IPS-15b (cell line): ENCODE measurements at regions not wholly inside any gene's neighbourhood (a gene's known extent, or its start where the extent isn't known, plus 50 kb on each side); places are given as distances from the start of the nearest gene placed in this dataset.

Experiments
- H3K27me3 ChIP-seq: one replicate; pipeline ENCODE4 v1.6.1; 2013; ENCODE audit warnings: low read length; ENCODE audit not compliant: control insufficient read depth, insufficient read depth
- H3K36me3 ChIP-seq: one replicate; pipeline ENCODE4 v1.6.1; 2013; ENCODE audit warnings: low read length; ENCODE audit not compliant: control insufficient read depth, insufficient read depth
- H3K4me1 ChIP-seq: one replicate; pipeline ENCODE4 v1.6.1; 2013; ENCODE audit warnings: mild to moderate bottlenecking, low read length; ENCODE audit not compliant: control insufficient read depth, insufficient read depth
- H3K4me3 ChIP-seq: one replicate; pipeline ENCODE4 v1.5.1; 2013; ENCODE audit warnings: low read depth, low read length
- H3K9ac ChIP-seq: one replicate; pipeline ENCODE4 v1.6.1; 2013; ENCODE audit warnings: low read depth, mild to moderate bottlenecking, low read length
- H3K9me3 ChIP-seq: one replicate; pipeline ENCODE4 v1.6.1; 2013; ENCODE audit warnings: mild to moderate bottlenecking, low read length; ENCODE audit not compliant: control insufficient read depth, insufficient read depth

GRCh38 chr16:49095539-49095938 is 186.1 kb downstream of the CBLN1 start:
- Histone ChIP-seq H3K4me1 (no peaks in the 10 kb centered on the region), H3K9ac (no peak overlapping the region), H3K27me3 (no peaks in the 10 kb centered on the region), H3K4me3 (no peak overlapping the region), H3K9me3 (no peaks in the 10 kb centered on the region), H3K36me3 (no peaks in the 10 kb centered on the region)

DNA sequence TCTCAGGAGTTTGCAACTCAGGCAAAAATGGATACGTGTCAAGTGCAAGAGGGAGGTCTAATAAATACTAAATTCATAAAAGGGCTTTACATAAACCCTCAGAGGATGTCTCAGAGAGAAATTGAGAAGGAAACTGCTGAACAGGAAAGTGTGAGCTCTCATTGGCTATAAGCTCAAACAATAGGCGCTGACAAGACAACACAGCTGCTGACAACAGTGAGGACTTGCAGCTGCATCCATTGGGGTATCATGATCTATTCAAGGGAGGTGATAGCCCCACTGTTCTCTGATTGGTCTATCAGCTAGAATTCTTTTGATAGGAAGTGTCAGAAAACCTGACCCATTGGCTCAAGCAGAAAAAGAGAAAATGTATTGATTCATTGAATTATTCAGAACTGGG is 187.2 kb downstream of the CBLN1 start:
- H3K4me3 ChIP-seq: no peak overlapping the region
- H3K9ac ChIP-seq: no peak overlapping the region
- H3K9me3 ChIP-seq: no peaks in the 10 kb centered on the region
- H3K36me3 ChIP-seq: no peaks in the 10 kb centered on the region
- no peaks in the 10 kb centered on the region for H3K4me1 ChIP-seq
- H3K27me3 ChIP-seq: no peaks in the 10 kb centered on the region

- Histone ChIP-seq H3K4me3 (no peak overlapping the region), H3K27me3 (no peaks in the 10 kb centered on the region), H3K9ac (no peak overlapping the region), H3K4me1 (no peaks in the 10 kb centered on the region), H3K9me3 (no peaks in the 10 kb centered on the region), H3K36me3 (no peaks in the 10 kb centered on the region)
Measured at GRCh38 chr16:49093939-49094338, 187.7 kb downstream of the CBLN1 start.

DNA sequence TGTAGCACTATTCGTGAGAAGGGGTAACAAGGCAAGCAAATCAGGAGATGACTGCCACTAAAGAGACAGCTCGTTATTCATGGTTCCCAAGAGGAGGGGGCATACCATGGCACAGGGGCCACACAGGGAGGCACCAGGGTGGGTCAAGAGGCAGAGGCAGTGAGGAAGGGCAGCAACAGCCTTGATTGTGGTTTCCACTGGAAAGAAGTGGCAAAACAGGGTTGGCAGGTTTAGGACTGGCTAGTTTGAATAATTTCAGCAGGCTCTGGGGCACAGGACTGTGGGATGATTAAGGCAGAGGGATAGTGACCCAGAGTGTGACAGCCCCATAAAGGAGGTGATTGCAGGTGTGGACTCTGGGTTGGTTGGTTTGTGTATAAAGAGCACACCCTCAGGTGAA is 188.9 kb downstream of the CBLN1 start:
- no peaks in the 10 kb centered on the region for H3K36me3 ChIP-seq
- no peaks in the 10 kb centered on the region for H3K9me3 ChIP-seq
- H3K9ac ChIP-seq: no peak overlapping the region
- H3K27me3 ChIP-seq: no peaks in the 10 kb centered on the region
- no peak overlapping the region for H3K4me3 ChIP-seq
- no peaks in the 10 kb centered on the region for H3K4me1 ChIP-seq

DNA sequence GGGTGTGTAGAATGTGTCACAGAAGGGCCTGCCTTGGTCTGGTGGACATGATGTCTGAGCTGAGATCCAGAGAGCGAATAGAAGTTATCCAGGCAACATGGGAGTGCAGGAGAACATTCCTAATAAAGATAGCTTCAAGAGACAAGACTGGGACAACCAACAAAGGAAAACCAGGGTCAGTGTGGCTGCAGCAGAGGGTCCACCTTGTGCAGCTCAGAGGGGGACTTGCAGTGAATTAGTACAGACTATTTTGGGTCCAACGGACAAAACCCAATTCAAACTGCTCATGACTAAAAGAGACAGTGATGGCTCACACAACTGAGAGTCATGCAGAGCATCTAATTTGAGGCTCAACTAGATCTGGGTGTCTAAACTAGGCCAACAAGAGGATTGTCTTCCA is 192.1 kb downstream of the CBLN1 start:
- Histone ChIP-seq H3K4me3 (no peak overlapping the region), H3K9me3 (no peaks in the 10 kb centered on the region), H3K36me3 (no peaks in the 10 kb centered on the region), H3K4me1 (no peaks in the 10 kb centered on the region), H3K27me3 (no peaks in the 10 kb centered on the region), H3K9ac (no peak overlapping the region)

DNA sequence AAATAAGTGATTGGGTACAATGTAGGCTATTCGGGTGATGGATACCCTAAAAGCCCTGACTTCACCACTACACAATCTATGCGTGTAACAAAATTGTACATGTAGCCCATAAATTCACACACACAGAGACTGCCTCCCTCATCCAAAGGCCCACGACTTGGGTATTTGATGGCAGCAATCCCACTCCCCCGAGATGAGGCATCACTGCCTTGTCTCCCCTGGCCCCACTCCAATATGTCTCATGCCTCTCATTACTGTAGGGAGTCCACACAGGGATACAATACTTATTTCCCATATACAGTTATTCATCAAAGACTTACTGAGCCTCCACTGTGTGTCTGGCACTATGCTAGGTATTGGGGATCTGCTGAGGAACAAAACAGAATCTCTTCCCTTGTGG is 192.6 kb downstream of the CBLN1 start:
- Histone ChIP-seq H3K4me3 (no peak overlapping the region), H3K9ac (no peak overlapping the region), H3K9me3 (no peaks in the 10 kb centered on the region), H3K36me3 (no peaks in the 10 kb centered on the region), H3K4me1 (no peaks in the 10 kb centered on the region), H3K27me3 (no peaks in the 10 kb centered on the region)

GRCh38 chr16:49085686-49086085 is 196.0 kb downstream of the CBLN1 start:
- H3K36me3 ChIP-seq: no peaks in the 10 kb centered on the region
- no peaks in the 10 kb centered on the region for H3K4me1 ChIP-seq
- no peaks in the 10 kb centered on the region for H3K9me3 ChIP-seq
- no peak overlapping the region for H3K4me3 ChIP-seq
- no peaks in the 10 kb centered on the region for H3K27me3 ChIP-seq
- no peak overlapping the region for H3K9ac ChIP-seq

DNA sequence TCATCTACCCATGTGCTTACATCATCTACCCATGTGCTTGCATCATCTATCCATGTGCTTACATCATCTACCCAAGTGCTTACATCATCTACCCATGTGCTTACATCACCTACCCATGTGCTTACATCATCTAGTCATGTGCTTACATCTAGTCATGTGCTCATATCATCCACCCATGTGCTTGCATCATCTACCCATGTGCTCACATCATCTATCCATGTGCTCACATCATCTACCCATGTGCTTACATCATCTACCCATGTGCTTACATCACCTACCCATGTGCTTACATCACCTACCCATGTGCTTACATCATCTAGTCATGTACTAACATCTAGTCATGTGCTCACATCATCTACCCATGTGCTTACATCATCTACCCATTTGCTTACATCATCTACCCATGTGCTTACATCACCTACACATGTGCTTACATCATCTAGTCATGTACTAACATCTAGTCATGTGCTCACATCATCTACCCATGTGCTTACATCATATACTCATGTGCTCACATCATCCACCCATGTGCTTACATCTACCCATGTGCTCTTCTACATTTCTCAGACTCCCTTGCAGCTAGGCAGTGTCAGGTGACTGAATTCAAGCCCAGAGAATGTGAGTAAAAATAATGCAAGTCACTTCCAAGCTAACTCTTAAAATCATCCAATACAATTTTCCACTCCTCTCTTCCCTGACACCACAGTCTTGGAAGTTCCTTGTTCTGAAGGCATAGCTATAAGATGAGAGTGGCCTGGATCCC is 196.8 kb downstream of the CBLN1 start:
- Histone ChIP-seq H3K9ac (no peak overlapping the region), H3K27me3 (no peaks in the 10 kb centered on the region), H3K4me3 (no peak overlapping the region), H3K4me1 (no peaks in the 10 kb centered on the region), H3K9me3 (no peaks in the 10 kb centered on the region), H3K36me3 (no peaks in the 10 kb centered on the region)

GRCh38 chr16:49081554-49081953 is 200.1 kb downstream of the CBLN1 start:
- Histone ChIP-seq H3K4me1 (no peaks in the 10 kb centered on the region), H3K36me3 (no peaks in the 10 kb centered on the region), H3K27me3 (no peaks in the 10 kb centered on the region), H3K4me3 (no peak overlapping the region), H3K9me3 (no peaks in the 10 kb centered on the region), H3K9ac (no peak overlapping the region)

DNA sequence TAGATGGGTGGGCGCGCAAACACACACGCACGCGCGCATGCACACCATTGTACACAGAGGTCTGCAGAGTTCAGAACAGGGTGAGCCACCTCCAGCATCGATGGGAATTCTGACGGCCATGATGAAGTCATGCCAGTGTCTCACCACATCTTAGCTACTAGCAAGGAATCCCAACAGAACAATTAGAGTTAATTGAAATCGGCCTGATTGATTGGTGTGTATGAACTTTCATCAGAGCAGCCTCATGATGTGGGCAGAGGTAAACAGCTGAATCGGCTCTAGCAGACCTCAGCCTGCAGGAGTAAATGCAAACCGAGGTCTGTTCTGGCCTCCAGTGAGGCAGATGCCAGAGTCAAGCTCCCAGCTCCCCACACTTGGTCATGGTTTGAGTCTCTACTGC is 200.6 kb downstream of the CBLN1 start:
- Histone ChIP-seq H3K36me3 (no peaks in the 10 kb centered on the region), H3K4me1 (no peaks in the 10 kb centered on the region), H3K4me3 (no peak overlapping the region), H3K9me3 (no peaks in the 10 kb centered on the region), H3K9ac (no peak overlapping the region), H3K27me3 (no peaks in the 10 kb centered on the region)

DNA sequence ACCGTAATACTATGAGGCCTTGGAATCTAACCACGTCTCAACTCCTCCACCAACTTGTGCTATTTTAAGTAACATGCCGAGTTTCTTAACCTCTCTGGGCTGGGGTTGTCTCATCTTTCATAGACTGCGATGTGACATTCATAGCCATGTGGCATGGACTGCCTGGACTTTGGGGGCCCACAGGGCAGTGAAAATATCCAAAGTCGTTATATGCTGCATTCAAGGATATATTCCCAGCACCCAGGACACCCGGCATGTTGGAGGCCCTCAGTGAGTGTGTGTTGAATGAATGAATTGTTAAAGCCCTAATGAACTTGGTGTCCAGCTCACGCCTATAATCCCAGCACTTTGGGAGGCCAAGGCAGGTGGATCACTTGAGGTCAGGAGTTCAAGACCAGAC is 203.1 kb downstream of the CBLN1 start:
- H3K36me3 ChIP-seq: no peaks in the 10 kb centered on the region
- no peaks in the 10 kb centered on the region for H3K27me3 ChIP-seq
- no peak overlapping the region for H3K9ac ChIP-seq
- no peak overlapping the region for H3K4me3 ChIP-seq
- no peaks in the 10 kb centered on the region for H3K4me1 ChIP-seq
- no peaks in the 10 kb centered on the region for H3K9me3 ChIP-seq

DNA sequence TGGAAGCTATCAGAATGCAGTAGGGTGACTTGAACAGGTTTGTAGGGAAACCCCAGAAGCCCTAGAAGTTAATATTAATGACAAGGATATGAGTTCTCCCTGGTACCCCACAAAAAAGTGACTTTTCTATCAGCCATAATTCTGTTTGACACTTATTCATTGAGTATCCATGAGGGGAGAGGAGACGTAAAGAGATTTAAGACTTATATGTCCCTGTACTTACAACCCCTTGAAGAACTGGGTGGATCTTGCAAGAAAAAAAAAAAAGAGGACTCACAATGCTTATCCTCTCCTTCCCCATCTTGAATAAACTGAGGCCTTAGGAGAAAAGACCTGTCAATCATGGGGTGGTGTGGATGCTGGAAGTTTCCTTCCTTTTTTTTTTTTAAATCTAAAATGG is 203.5 kb downstream of the CBLN1 start:
- Histone ChIP-seq H3K27me3 (no peaks in the 10 kb centered on the region), H3K36me3 (no peaks in the 10 kb centered on the region), H3K9ac (no peak overlapping the region), H3K4me3 (no peak overlapping the region), H3K9me3 (no peaks in the 10 kb centered on the region), H3K4me1 (no peaks in the 10 kb centered on the region)
